ENCODE measurements at regions not wholly inside any gene's neighbourhood (a gene's known extent, or its start where the extent isn't known, plus 50 kb on each side); places are given as distances from the start of the nearest gene placed in this dataset.

GRCh38 chr1:55870106-55870505 is 654.9 kb upstream of the USP24 start:
- TF ChIP-seq CTCF (IDR thresholded peaks at IDR 0.05; ENCODE audit: low read length), result no peak
- TF ChIP-seq EZH2 (IDR thresholded peaks at IDR 0.05; ENCODE audit: borderline replicate concordance, low read length), result no peak
